ENCODE measurements at regions not wholly inside any gene's neighbourhood (a gene's known extent, or its start where the extent isn't known, plus 50 kb on each side); places are given as distances from the start of the nearest gene placed in this dataset.

DNA sequence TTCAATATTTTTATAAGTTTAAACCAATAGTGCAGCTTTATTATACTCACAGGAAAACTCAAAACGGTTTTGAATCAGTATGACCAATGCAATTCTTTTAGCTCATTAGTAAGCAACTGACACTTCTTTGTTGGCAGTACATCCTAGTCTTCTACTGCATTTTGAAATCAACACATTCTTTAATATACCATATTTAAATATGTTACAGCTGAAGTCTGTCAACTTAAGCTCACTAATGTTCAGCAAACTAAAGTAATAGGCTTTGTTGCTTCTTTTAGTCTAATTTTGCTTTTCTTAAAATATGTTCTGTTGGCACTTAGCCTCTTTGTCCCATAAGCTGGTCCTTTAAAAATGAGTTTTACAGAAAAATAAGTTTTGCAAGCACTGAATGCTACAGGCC is 55.4 kb upstream of the CCBE1 start:
- DNase-seq (ENCODE audit: low spot score) = no peak
- in situ Hi-C loops (cut with MboI; ENCODE audit: low sequenced_read_pairs, unreplicated experiment) = no loop called here
- TF ChIP-seq, protein P1, sequence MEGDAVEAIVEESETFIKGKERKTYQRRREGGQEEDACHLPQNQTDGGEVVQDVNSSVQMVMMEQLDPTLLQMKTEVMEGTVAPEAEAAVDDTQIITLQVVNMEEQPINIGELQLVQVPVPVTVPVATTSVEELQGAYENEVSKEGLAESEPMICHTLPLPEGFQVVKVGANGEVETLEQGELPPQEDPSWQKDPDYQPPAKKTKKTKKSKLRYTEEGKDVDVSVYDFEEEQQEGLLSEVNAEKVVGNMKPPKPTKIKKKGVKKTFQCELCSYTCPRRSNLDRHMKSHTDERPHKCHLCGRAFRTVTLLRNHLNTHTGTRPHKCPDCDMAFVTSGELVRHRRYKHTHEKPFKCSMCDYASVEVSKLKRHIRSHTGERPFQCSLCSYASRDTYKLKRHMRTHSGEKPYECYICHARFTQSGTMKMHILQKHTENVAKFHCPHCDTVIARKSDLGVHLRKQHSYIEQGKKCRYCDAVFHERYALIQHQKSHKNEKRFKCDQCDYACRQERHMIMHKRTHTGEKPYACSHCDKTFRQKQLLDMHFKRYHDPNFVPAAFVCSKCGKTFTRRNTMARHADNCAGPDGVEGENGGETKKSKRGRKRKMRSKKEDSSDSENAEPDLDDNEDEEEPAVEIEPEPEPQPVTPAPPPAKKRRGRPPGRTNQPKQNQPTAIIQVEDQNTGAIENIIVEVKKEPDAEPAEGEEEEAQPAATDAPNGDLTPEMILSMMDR (IDR thresholded peaks at IDR 0.05; ENCODE audit: borderline replicate concordance, control extremely low read depth, extremely low read depth, insufficient read depth, missing control alignments) = no peak

DNA sequence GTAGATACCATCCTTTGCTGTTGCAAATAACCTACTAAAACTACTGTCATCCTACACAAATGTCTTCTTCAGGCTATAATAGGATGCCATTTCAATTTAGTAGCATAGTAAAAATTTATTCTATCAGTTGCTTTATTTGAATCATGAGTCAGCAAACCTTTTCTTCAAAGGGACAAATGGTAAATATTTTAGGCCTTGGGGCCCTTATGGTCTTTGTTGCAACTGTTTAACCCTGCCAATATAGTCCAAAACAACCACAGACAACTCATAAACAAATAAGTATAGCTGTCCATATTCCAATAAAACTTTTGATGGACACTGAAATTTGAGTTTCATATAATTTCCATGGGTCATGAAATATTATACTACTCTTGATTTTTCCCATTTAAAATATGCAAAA is 54.0 kb upstream of the CCBE1 start:
- DNase-seq (ENCODE audit: low spot score) = no peak
- in situ Hi-C loops (cut with MboI; ENCODE audit: low sequenced_read_pairs, unreplicated experiment) = no loop called here
- TF ChIP-seq, protein P1 (IDR thresholded peaks at IDR 0.05; ENCODE audit: borderline replicate concordance, control extremely low read depth, extremely low read depth, insufficient read depth, missing control alignments) = no peak

DNA sequence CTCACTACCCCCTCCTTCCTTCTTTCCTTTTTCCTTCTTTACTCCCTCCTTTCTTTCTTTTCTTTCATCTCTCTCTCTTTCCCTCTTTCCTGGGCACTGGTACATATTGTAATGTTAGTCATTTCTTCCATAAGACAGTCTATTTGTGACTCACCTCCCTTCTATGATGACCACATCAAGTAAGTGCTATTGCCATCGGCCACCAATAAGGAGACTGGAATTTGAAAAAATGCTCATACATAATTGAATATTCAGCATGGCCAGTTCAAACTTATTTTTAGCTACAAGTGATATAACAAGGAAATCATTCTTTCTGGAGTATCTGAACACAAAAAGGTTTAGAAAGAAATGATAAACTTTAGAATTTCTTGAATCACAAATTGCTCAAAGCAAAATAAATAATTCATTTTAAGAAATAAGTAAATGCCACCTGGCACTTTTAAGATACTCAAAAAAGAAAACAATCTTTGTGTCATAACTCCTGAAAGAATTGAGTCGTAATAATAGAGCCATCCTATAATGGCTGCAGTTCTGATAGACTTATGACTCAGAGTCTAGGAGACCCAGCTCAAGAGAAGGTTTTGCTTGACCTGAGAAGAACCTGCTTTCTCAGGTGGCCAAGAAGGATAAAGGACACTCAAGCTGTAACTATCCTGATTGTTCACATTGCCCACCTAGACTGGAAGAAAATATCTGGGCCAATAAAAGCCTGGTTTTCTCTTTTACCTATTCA is 51.6 kb upstream of the CCBE1 start:
- TF ChIP-seq, protein P1 (IDR thresholded peaks at IDR 0.05; ENCODE audit: borderline replicate concordance, control extremely low read depth, extremely low read depth, insufficient read depth, missing control alignments) = no peak

More for the DNA sequence above, 51.6 kb upstream of the CCBE1 start:
- in situ Hi-C loops (cut with MboI; ENCODE audit: low sequenced_read_pairs, unreplicated experiment) = no loop called here
- DNase-seq (ENCODE audit: low spot score) = no peak

All from GM13976 (cell line).